Smooth muscle cell (in vitro differentiated cells): ENCODE measurements at regions not wholly inside any gene's neighbourhood (a gene's known extent, or its start where the extent isn't known, plus 50 kb on each side); places are given as distances from the start of the nearest gene placed in this dataset.

Experiments
- DNase-seq: peaks from one replicate; lab custom pipeline; 2025; ENCODE audit not compliant: unreplicated experiment; lab: John Stamatoyannopoulos, UW
- H2AFZ ChIP-seq: fragments of 200-600 bp; sonication (generic); 2 replicates; pipeline ENCODE4 v1.6.0; 2016; ENCODE audit warnings: antibody characterized with exemption, low read depth, mild to moderate bottlenecking
- H3F3A ChIP-seq: fragments of 200-600 bp; sonication (generic); 2 replicates; pipeline ENCODE4 v1.6.0; 2017; ENCODE audit warnings: antibody characterized with exemption, low read depth
- H3K27ac ChIP-seq: fragments of 200-600 bp; sonication (generic); 2 replicates; pipeline ENCODE4 v1.5.1; 2016; ENCODE audit warnings: low read depth, mild to moderate bottlenecking
- H3K27me3 ChIP-seq: fragments of 200-600 bp; sonication (generic); 2 replicates; pipeline ENCODE4 v1.6.1; 2016; ENCODE audit warnings: low read depth, mild to moderate bottlenecking
- H3K36me3 ChIP-seq: fragments of 200-600 bp; sonication (generic); 2 replicates; pipeline ENCODE4 v1.5.1; 2016; ENCODE audit warnings: low read depth
- H3K4me1 ChIP-seq: fragments of 200-600 bp; sonication (generic); 2 replicates; pipeline ENCODE4 v1.5.1; 2016; ENCODE audit warnings: low read depth
- H3K4me2 ChIP-seq: fragments of 200-600 bp; sonication (generic); 2 replicates; pipeline ENCODE4 v1.6.0; 2016; ENCODE audit warnings: mild to moderate bottlenecking
- H3K4me3 ChIP-seq: fragments of 200-600 bp; sonication (generic); 2 replicates; pipeline ENCODE4 v1.5.1; 2016; ENCODE audit warnings: mild to moderate bottlenecking
- H3K79me2 ChIP-seq: fragments of 200-600 bp; sonication (generic); 2 replicates; pipeline ENCODE4 v1.6.0; 2016; ENCODE audit warnings: low read depth, mild to moderate bottlenecking
- H3K9ac ChIP-seq: fragments of 200-600 bp; sonication (generic); 2 replicates; pipeline ENCODE4 v1.6.0; 2016; ENCODE audit warnings: low read depth
- H3K9me3 ChIP-seq: fragments of 200-600 bp; sonication (generic); replicated peaks from 2 replicates; pipeline ENCODE4 v1.5.1; 2016; ENCODE audit warnings: low read depth
- H4K20me1 ChIP-seq: fragments of 200-600 bp; sonication (generic); 2 replicates; pipeline ENCODE4 v1.6.0; 2016; ENCODE audit warnings: low read depth
- CTCF ChIP-seq: fragments of 200-600 bp; sonication (generic); IDR thresholded peaks from 2 replicates; pipeline ENCODE4 v1.5.1; 2017; ENCODE audit warnings: borderline replicate concordance, mild to moderate bottlenecking, antibody characterized with exemption; ENCODE audit not compliant: insufficient read depth, poor library complexity, severe bottlenecking
- WGBS: methylation state at CpG from one replicate; pipeline ENCODE4 v1.1.7; 2016; ENCODE audit warnings: low lambda C conversion rate; 5-methylcytosine and 5-hydroxymethylcytosine counted together

- Histone ChIP-seq H3K9me3 (no peaks in the 10 kb centered on the region), H4K20me1 (no peaks in the 10 kb centered on the region), H2AFZ (no peak overlapping the region), H3K4me3 (no peak overlapping the region), H3K4me1 (no peaks in the 10 kb centered on the region), H3K36me3 (no peaks in the 10 kb centered on the region), H3K9ac (no peak overlapping the region), H3K27ac (no peak overlapping the region), H3K27me3 (no peaks in the 10 kb centered on the region), H3F3A (no peaks in the 10 kb centered on the region), H3K79me2 (no peaks in the 10 kb centered on the region), H3K4me2 (no peak overlapping the region)
- WGBS, result 88% methylated on average over 5 of the region's 5 CpGs
- TF ChIP-seq CTCF, result no peak
- DNase-seq, result no peak
Measured at GRCh38 chr10:61554925-61555324, 101.7 kb upstream of the TMEM26 start.

GRCh38 chr10:61549861-61550260 lies 96.7 kb upstream of the TMEM26 start:
- Histone ChIP-seq H4K20me1 (no peaks in the 10 kb centered on the region), H3K9ac (no peak overlapping the region), H3F3A (no peaks in the 10 kb centered on the region), H3K79me2 (no peaks in the 10 kb centered on the region), H3K4me3 (no peak overlapping the region), H3K4me2 (no peak overlapping the region), H3K36me3 (no peaks in the 10 kb centered on the region), H3K27ac (no peak overlapping the region), H2AFZ (no peak overlapping the region), H3K27me3 (no peaks in the 10 kb centered on the region), H3K9me3 (no peaks in the 10 kb centered on the region), H3K4me1 (no peaks in the 10 kb centered on the region)
- no peak for DNase-seq
- no peak for TF ChIP-seq CTCF
- WGBS, result 90% methylated on average over 3 of the region's 3 CpGs

GRCh38 chr10:61548364-61548763 lies 95.2 kb upstream of the TMEM26 start:
- 63% methylated on average over 4 of the region's 4 CpGs for WGBS
- DNase-seq, result no peak
- Histone ChIP-seq H3K27me3 (no peaks in the 10 kb centered on the region), H3K9ac (no peak overlapping the region), H4K20me1 (no peaks in the 10 kb centered on the region), H3K4me3 (no peak overlapping the region), H3K4me1 (no peaks in the 10 kb centered on the region), H3K4me2 (no peak overlapping the region), H3K9me3 (no peaks in the 10 kb centered on the region), H3F3A (no peaks in the 10 kb centered on the region), H2AFZ (no peak overlapping the region), H3K27ac (no peak overlapping the region), H3K36me3 (no peaks in the 10 kb centered on the region), H3K79me2 (no peaks in the 10 kb centered on the region)
- no peak for TF ChIP-seq CTCF

- no peak for DNase-seq
- 94% methylated on average over 1 of the region's 1 CpG for WGBS
- Histone ChIP-seq H3K79me2 (no peaks in the 10 kb centered on the region), H3K4me2 (no peak overlapping the region), H3K9me3 (no peaks in the 10 kb centered on the region), H3K4me3 (no peak overlapping the region), H3K27me3 (no peaks in the 10 kb centered on the region), H2AFZ (no peak overlapping the region), H4K20me1 (no peaks in the 10 kb centered on the region), H3F3A (no peaks in the 10 kb centered on the region), H3K9ac (no peak overlapping the region), H3K27ac (no peak overlapping the region), H3K4me1 (no peaks in the 10 kb centered on the region), H3K36me3 (no peaks in the 10 kb centered on the region)
- no peak for TF ChIP-seq CTCF
Measured at GRCh38 chr10:61547297-61547696, 94.1 kb upstream of the TMEM26 start.
